ENCODE measurements at regions not wholly inside any gene's neighbourhood (a gene's known extent, or its start where the extent isn't known, plus 50 kb on each side); places are given as distances from the start of the nearest gene placed in this dataset.

DNA sequence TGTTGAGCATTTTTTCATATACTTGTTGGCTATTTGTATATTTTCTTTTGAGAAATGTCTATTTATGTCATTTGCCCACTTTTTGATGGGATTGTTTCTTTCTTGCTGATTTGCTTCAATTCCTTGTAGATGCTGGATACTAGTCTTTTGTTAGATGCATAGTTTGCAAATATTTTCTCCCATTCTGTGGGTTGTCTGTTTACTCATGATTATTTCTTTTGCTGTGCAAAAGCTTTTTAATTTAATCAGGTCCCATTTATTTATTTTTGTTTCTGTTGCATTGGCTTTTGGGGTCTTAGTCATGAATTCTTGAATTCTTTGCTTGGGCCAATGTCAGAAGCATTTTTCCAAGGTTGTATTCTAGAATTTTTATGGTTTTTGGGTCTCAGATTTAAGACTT lies 251.7 kb downstream of the WNT5A start:
- no peaks in the 10 kb centered on the region for H3K36me3 Mint-ChIP-seq
- H3K27ac Mint-ChIP-seq: no peak overlapping the region
- H3K9me3 Mint-ChIP-seq: peaks cover 17 to 19% of the 10 kb centered on the region in 2 donors
- DNase-seq (ENCODE audit: low spot score in 2 of 2) (no peak), ATAC-seq (no peak)

DNA sequence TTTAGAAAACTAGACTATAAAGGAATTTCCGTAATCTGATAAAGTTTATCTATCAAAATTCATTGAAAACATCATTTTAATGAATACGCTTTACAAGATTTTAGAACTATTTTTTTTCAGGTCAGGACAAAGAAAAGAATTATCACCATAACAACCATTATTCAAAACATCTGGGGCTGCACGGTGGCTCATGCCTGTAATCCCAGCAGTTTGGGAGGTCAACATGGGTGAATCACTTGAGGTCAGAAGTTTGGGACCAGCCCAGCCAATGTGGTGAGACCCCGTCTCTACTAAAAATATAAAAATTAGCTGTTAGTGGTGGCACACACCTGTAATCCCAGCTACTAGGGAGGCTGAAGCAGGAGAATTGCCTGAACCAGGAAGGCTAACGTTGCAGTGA lies 260.4 kb downstream of the WNT5A start:
- no peak for ATAC-seq
- H3K9me3 Mint-ChIP-seq: peaks cover 10 to 21% of the 10 kb centered on the region in 2 donors
- no peak for DNase-seq (ENCODE audit: low spot score in 2 of 2)
- H3K27ac Mint-ChIP-seq: no peak overlapping the region
- no peaks in the 10 kb centered on the region for H3K36me3 Mint-ChIP-seq

GRCh38 chr3:55218577-55218976 lies 268.5 kb downstream of the WNT5A start:
- DNase-seq (ENCODE audit: low spot score in 2 of 2) (no peak), ATAC-seq (no peak)
- Mint-ChIP-seq H3K9me3 (peaks cover 18 to 31% of the 10 kb centered on the region in 2 donors), H3K36me3 (no peaks in the 10 kb centered on the region), H3K27ac (no peak overlapping the region)

GRCh38 chr3:55207744-55208143 lies 279.4 kb downstream of the WNT5A start:
- H3K9me3 Mint-ChIP-seq: peaks cover 0 to 17% of the 10 kb centered on the region in 2 donors
- H3K36me3 Mint-ChIP-seq: peaks cover 0 to 7% of the 10 kb centered on the region in 2 donors
- no peak overlapping the region for H3K27ac Mint-ChIP-seq
- no peak for ATAC-seq
- DNase-seq (ENCODE audit: low spot score in 2 of 2): no peak

GRCh38 chr3:55205990-55206389 lies 278.1 kb upstream of the LRTM1 start:
- H3K9me3 Mint-ChIP-seq: peaks cover 0 to 14% of the 10 kb centered on the region in 2 donors
- peaks cover 0 to 7% of the 10 kb centered on the region in 2 donors for H3K36me3 Mint-ChIP-seq
- DNase-seq (ENCODE audit: low spot score in 2 of 2) (no peak), ATAC-seq (no peak)
- H3K27ac Mint-ChIP-seq: no peak overlapping the region

- no peak for ATAC-seq
- H3K36me3 Mint-ChIP-seq: no peaks in the 10 kb centered on the region
- no peak for DNase-seq (ENCODE audit: low spot score in 2 of 2)
- no peak overlapping the region for H3K27ac Mint-ChIP-seq
- peaks cover 0 to 9% of the 10 kb centered on the region in 2 donors for H3K9me3 Mint-ChIP-seq
Measured at GRCh38 chr3:55204417-55204816, 276.6 kb upstream of the LRTM1 start.

DNA sequence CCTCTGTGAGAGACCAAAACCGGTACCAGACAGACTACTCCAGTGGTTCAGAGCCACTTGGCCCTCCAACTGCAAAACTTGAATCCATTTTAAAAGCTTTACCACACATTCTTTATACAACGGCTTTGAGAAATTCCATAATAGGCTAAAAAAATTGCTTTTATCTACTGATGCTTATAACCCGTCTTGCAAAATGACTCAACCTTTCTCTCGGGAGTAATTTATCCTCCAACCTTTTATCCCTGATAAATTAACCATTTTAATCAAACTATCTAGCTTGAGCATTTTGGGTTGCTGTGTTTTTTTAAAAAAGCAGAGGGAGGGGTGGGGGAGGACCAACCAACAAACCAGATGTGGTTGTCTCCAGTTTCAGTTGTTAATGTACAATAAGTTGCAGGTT lies 275.7 kb upstream of the LRTM1 start:
- peaks cover 0 to 6% of the 10 kb centered on the region in 2 donors for H3K36me3 Mint-ChIP-seq
- H3K27ac Mint-ChIP-seq: no peak overlapping the region

GRCh38 chr3:55203006-55203405 lies 275.1 kb upstream of the LRTM1 start:
- Mint-ChIP-seq H3K36me3 (peaks cover 0 to 8% of the 10 kb centered on the region in 2 donors), H3K9me3 (peaks cover 5 to 17% of the 10 kb centered on the region in 2 donors), H3K27ac (no peak overlapping the region)
- DNase-seq (ENCODE audit: low spot score in 2 of 2) (no peak), ATAC-seq (no peak)

More for the DNA sequence above, 275.7 kb upstream of the LRTM1 start:
- ATAC-seq (no peak), DNase-seq (ENCODE audit: low spot score in 2 of 2) (no peak)
- H3K9me3 Mint-ChIP-seq: peaks cover 5 to 16% of the 10 kb centered on the region in 2 donors

GRCh38 chr3:55202326-55202725 lies 274.5 kb upstream of the LRTM1 start:
- Mint-ChIP-seq H3K9me3 (peaks cover 9 to 17% of the 10 kb centered on the region in 2 donors), H3K27ac (no peak overlapping the region), H3K36me3 (peaks cover 0 to 8% of the 10 kb centered on the region in 2 donors)
- DNase-seq (ENCODE audit: low spot score in 2 of 2) (no peak), ATAC-seq (no peak)

DNA sequence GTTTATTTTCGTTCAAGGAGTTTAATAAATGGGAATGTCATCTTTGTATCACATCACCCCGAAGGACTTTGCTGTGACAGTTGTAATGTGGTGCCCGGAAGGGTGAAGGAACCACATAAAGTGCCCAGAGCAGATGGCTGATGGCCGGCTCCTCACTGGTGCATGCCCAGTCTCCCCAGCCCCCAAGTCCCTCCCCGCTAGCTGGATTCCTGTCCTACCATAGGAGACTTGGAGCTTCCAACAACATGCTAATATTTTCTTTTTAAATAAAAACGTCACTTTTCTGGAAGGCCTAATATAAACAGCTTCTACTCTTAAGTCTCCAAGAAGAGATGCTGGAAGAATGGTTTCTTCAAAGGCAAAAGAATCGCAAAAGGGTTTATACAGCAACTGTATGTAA lies 273.9 kb upstream of the LRTM1 start:
- ATAC-seq: no peak
- Mint-ChIP-seq H3K36me3 (peaks cover 0 to 8% of the 10 kb centered on the region in 2 donors), H3K27ac (no peak overlapping the region), H3K9me3 (peaks cover 10 to 17% of the 10 kb centered on the region in 2 donors)
- no peak for DNase-seq (ENCODE audit: low spot score in 2 of 2)

DNA sequence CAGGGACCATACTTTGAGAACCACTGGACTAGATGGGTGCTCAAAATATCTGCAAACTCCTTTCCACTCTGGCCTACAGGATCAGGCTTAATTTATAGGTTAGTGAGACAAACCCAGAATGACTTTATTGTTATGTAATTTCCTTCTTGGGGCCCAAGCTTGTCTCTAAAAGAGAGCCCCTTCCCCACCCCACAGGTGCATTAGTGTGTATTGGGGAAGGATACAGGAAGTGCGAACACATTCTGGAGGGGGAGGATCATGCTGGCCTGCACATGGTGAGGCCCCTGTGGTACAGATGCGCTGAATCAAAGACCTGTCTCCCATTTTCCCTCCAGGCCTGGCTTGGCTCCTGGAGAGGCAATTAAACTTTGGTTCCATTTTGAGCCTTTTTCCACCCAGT lies 273.0 kb upstream of the LRTM1 start:
- peaks cover 10 to 17% of the 10 kb centered on the region in 2 donors for H3K9me3 Mint-ChIP-seq
- H3K36me3 Mint-ChIP-seq: peaks cover 0 to 8% of the 10 kb centered on the region in 2 donors
- DNase-seq (ENCODE audit: low spot score in 2 of 2) (no peak), ATAC-seq (no peak)
- H3K27ac Mint-ChIP-seq: no peak overlapping the region

DNA sequence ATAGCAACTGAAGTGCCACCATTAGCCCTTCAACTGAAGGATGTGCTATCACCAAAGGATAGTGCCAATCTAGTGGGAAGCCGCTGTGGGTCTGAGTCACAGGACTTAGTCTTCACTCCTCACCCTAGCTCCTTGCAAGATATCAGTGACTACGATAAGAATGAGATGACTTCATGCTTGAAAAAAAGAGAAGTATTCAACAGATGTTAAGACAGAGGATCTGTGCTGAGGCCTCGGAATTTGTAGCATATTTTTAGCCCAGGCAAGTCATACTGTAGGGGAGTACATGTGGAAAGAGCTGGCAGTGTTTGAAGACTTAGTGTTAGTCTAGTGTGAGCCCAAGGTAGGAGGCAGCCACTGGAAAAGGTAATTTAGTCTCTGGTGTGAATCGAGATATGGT lies 270.7 kb upstream of the LRTM1 start:
- peaks cover 0 to 8% of the 10 kb centered on the region in 2 donors for H3K36me3 Mint-ChIP-seq
- DNase-seq (ENCODE audit: low spot score in 2 of 2) (no peak), ATAC-seq (no peak)
- peaks cover 10 to 20% of the 10 kb centered on the region in 2 donors for H3K9me3 Mint-ChIP-seq
- no peak overlapping the region for H3K27ac Mint-ChIP-seq

DNA sequence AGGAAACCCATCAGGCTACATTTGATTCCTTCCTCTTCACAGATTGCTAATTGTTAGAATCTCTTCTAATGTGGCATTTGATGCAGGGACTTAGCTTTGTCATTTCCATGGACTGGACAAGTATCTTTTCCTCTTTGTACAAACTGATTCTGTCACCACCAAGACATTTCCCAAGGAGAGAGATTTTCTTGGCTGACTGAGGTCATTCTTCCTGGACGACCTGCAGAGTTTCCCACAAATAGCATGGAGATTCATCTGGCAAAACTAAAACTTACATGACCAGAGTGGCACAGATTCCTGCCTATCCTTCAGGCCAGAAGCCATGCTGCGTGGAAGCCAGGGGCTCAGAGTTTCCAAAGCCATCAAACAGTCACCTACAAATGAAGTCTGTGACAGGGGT lies 269.2 kb upstream of the LRTM1 start:
- ATAC-seq (no peak), DNase-seq (ENCODE audit: low spot score in 2 of 2) (no peak)
- Mint-ChIP-seq H3K36me3 (peaks cover 0 to 8% of the 10 kb centered on the region in 2 donors), H3K27ac (no peak overlapping the region), H3K9me3 (peaks cover 10 to 14% of the 10 kb centered on the region in 2 donors)

- H3K9me3 Mint-ChIP-seq: peaks cover 10 to 14% of the 10 kb centered on the region in 2 donors
- DNase-seq (ENCODE audit: low spot score in 2 of 2) (no peak), ATAC-seq (no peak)
- H3K27ac Mint-ChIP-seq: no peak overlapping the region
- peaks cover 0 to 8% of the 10 kb centered on the region in 2 donors for H3K36me3 Mint-ChIP-seq
Measured at GRCh38 chr3:55196495-55196894, 268.6 kb upstream of the LRTM1 start.

DNA sequence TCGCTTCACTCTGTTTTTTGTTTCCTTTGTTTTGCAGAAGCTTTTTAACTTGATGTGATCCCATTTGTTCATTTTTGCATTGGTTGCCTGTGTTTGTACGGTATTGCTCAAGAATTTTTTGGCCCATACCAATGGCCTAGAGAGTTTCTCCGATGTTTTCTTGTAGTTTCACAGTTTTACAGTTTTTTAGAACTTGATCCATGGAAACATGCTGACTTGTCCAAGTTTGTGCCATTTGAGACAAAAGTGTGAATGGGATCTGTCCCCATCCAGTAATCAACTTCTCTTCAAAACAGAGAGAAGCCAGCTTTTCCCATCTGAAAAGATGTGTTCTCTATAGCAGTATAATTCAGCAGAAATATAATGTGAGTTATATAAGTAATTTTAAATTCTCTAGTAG lies 266.5 kb upstream of the LRTM1 start:
- Mint-ChIP-seq H3K9me3 (peaks cover 10 to 14% of the 10 kb centered on the region in 2 donors), H3K36me3 (peaks cover 0 to 8% of the 10 kb centered on the region in 2 donors), H3K27ac (no peak overlapping the region)
- ATAC-seq (no peak), DNase-seq (ENCODE audit: low spot score in 2 of 2) (no peak)

DNA sequence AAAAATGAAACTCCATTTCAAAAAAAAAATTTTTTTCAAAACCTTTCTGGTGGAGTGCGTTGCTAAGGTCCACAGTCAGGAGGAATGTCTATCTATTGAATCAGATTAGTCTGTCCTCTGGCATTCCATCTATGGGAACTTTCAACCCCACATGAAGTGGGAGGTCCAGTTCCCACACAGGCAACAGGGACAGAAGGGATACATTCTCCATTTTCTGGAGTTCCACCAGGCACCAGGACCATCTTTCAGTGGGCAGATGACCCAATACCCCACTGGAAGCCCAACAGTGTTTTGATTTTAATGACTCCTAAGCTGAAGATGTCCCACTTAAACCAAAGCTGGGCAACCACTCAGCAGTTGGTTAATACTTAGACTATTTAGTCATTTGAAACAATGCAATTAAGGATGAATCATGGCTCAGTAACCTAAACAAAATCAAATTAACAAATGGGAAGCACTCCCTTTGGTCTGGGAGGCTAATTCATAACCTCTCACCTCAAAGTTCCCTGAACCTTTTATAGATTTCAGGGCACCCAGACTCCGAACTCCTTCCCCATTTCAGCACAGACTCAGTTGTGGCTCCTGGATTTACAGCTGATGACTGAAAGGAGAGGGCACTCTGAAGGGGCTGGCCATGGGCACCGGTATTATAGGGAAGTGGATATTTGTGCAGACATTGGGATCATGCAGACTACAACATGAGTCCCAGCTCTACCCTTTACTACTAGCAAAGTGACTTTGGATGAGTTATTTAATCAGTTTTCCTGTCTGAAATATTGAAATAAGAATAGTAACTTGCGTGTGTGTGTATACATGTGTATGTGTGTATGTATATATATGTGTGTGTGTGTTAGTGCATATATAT lies 264.3 kb upstream of the LRTM1 start:
- Mint-ChIP-seq H3K36me3 (peaks cover 0 to 5% of the 10 kb centered on the region in 2 donors), H3K9me3 (peaks cover 0 to 13% of the 10 kb centered on the region in 2 donors), H3K27ac (no peak overlapping the region)
- DNase-seq (ENCODE audit: low spot score in 2 of 2) (no peak), ATAC-seq (no peak)

- DNase-seq (ENCODE audit: low spot score in 2 of 2) (no peak), ATAC-seq (no peak)
- H3K9me3 Mint-ChIP-seq: peaks cover 0 to 17% of the 10 kb centered on the region in 2 donors
- H3K36me3 Mint-ChIP-seq: peaks cover 0 to 5% of the 10 kb centered on the region in 2 donors
- H3K27ac Mint-ChIP-seq: no peak overlapping the region
Measured at GRCh38 chr3:55190331-55190730, 262.5 kb upstream of the LRTM1 start.

DNA sequence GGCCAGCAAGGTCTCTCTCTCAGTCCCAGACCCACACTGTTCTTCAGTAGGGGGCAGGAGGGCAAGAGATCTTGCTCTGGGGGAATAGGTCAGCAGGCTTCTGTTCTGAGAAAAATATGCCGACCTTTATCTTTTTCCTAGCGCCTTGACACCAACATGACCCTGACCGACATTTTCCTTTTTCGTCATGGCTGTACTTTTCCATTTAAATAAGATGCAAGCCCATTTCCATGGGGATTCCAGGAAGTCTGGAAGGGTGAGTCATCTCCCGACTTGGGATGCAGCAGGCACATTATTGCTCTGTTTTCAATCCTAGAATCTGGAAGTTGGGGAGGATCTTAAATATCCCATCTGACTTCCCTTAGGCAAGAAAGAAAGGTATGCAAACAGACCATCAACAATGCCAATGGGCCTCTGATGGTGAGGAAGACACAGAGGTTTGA lies 261.5 kb upstream of the LRTM1 start:
- Mint-ChIP-seq H3K36me3 (peaks cover 0 to 5% of the 10 kb centered on the region in 2 donors), H3K27ac (no peak overlapping the region), H3K9me3 (peaks cover 0 to 17% of the 10 kb centered on the region in 2 donors)
- ATAC-seq (no peak), DNase-seq (ENCODE audit: low spot score in 2 of 2) (no peak)

All from activated naive CD4-positive, alpha-beta T cell treated with anti-CD3 and anti-CD28 coated beads, Interleukin-2, amount 50 U/mL, for 72 hours (primary cell).